ENCODE measurements at regions not wholly inside any gene's neighbourhood (a gene's known extent, or its start where the extent isn't known, plus 50 kb on each side); places are given as distances from the start of the nearest gene placed in this dataset.
"Not testable (repeated sequence)": the region's sequence is repeated elsewhere in the genome, so short reads cannot be mapped to it uniquely, and the experiment has no call there.

- DNase-seq (ENCODE audit: low read depth in 2 of 3, low spot score in 1 of 3), result no peak
Observed at GRCh38 chr7:53237344-53237913, 202.0 kb downstream of the POM121L12 start.

- DNase-seq (ENCODE audit: low read depth in 2 of 3, low spot score in 1 of 3), result no peak
Observed at GRCh38 chr7:53238021-53238605, 202.7 kb downstream of the POM121L12 start.

- not testable (repeated sequence) for DNase-seq (ENCODE audit: low read depth in 2 of 3, low spot score in 1 of 3)
Observed at GRCh38 chr7:53239151-53239550, 203.7 kb downstream of the POM121L12 start.

- no peak for DNase-seq (ENCODE audit: low read depth in 2 of 3, low spot score in 1 of 3)
Observed at GRCh38 chr7:53245721-53246120, 210.3 kb downstream of the POM121L12 start.

- no peak for DNase-seq (ENCODE audit: low read depth in 2 of 3, low spot score in 1 of 3)
Observed at GRCh38 chr7:53246957-53247356, 211.5 kb downstream of the POM121L12 start.

GRCh38 chr7:53252539-53252938 is 217.1 kb downstream of the POM121L12 start:
- DNase-seq (ENCODE audit: low read depth in 2 of 3, low spot score in 1 of 3), result no peak

GRCh38 chr7:53272081-53272480 is 236.6 kb downstream of the POM121L12 start:
- DNase-seq (ENCODE audit: low read depth in 2 of 3, low spot score in 1 of 3), result no peak

- DNase-seq (ENCODE audit: low read depth in 2 of 3, low spot score in 1 of 3), result no peak
Observed at GRCh38 chr7:53281312-53281711, 245.9 kb downstream of the POM121L12 start.

- no peak for DNase-seq (ENCODE audit: low read depth in 2 of 3, low spot score in 1 of 3)
Observed at GRCh38 chr7:53292341-53292740, 256.9 kb downstream of the POM121L12 start.

- DNase-seq (ENCODE audit: low read depth in 2 of 3, low spot score in 1 of 3), result no peak
Observed at GRCh38 chr7:53302496-53303246, 267.2 kb downstream of the POM121L12 start.

- no peak for DNase-seq (ENCODE audit: low read depth in 2 of 3, low spot score in 1 of 3)
Observed at GRCh38 chr7:53303781-53304180, 268.3 kb downstream of the POM121L12 start.

- no peak for DNase-seq (ENCODE audit: low read depth in 2 of 3, low spot score in 1 of 3)
Observed at GRCh38 chr7:53306846-53307245, 271.4 kb downstream of the POM121L12 start.

- no peak for DNase-seq (ENCODE audit: low read depth in 2 of 3, low spot score in 1 of 3)
Observed at GRCh38 chr7:53311205-53311604, 275.8 kb downstream of the POM121L12 start.

- no peak for DNase-seq (ENCODE audit: low read depth in 2 of 3, low spot score in 1 of 3)
Observed at GRCh38 chr7:53315981-53316380, 280.5 kb downstream of the POM121L12 start.

GRCh38 chr7:53318566-53318965 is 283.1 kb downstream of the POM121L12 start:
- DNase-seq (ENCODE audit: low read depth in 2 of 3, low spot score in 1 of 3), result no peak

- DNase-seq (ENCODE audit: low read depth in 2 of 3, low spot score in 1 of 3), result no peak
Observed at GRCh38 chr7:53325061-53325460, 289.6 kb downstream of the POM121L12 start.

GRCh38 chr7:53326634-53327033 is 291.2 kb downstream of the POM121L12 start:
- DNase-seq (ENCODE audit: low read depth in 2 of 3, low spot score in 1 of 3), result no peak

GRCh38 chr7:53336105-53336668 is 300.8 kb downstream of the POM121L12 start:
- no peak for DNase-seq (ENCODE audit: low read depth in 2 of 3, low spot score in 1 of 3)

GRCh38 chr7:53340220-53340619 is 304.8 kb downstream of the POM121L12 start:
- no peak for DNase-seq (ENCODE audit: low read depth in 2 of 3, low spot score in 1 of 3)

- peak in 2 of 3 donors; percentile 1 to 3 for DNase-seq (ENCODE audit: low read depth in 2 of 3, low spot score in 1 of 3)
Observed at GRCh38 chr7:53350241-53350640, 314.8 kb downstream of the POM121L12 start.

- DNase-seq (ENCODE audit: low read depth in 2 of 3, low spot score in 1 of 3), result no peak
Observed at GRCh38 chr7:53351681-53352080, 316.2 kb downstream of the POM121L12 start.

GRCh38 chr7:53358269-53358668 is 322.8 kb downstream of the POM121L12 start:
- DNase-seq (ENCODE audit: low read depth in 2 of 3, low spot score in 1 of 3), result no peak

All from stimulated activated CD4-positive, alpha-beta T cell treated with anti-CD3 and anti-CD28 coated beads, Interleukin-12 subunit alpha, Interleukin-12 subunit beta, amount 100 ng/mL, for 48 hours (primary cell).